NCI-H748 (cell line): ENCODE measurements at regions not wholly inside any gene's neighbourhood (a gene's known extent, or its start where the extent isn't known, plus 50 kb on each side); places are given as distances from the start of the nearest gene placed in this dataset.
"Not testable (repeated sequence)": the region's sequence is repeated elsewhere in the genome, so short reads cannot be mapped to it uniquely, and the experiment has no call there.

Source experiments
- DNase-seq: peaks from one replicate; lab custom pipeline; 2025; ENCODE audit not compliant: unreplicated experiment; lab: John Stamatoyannopoulos, UW

DNA sequence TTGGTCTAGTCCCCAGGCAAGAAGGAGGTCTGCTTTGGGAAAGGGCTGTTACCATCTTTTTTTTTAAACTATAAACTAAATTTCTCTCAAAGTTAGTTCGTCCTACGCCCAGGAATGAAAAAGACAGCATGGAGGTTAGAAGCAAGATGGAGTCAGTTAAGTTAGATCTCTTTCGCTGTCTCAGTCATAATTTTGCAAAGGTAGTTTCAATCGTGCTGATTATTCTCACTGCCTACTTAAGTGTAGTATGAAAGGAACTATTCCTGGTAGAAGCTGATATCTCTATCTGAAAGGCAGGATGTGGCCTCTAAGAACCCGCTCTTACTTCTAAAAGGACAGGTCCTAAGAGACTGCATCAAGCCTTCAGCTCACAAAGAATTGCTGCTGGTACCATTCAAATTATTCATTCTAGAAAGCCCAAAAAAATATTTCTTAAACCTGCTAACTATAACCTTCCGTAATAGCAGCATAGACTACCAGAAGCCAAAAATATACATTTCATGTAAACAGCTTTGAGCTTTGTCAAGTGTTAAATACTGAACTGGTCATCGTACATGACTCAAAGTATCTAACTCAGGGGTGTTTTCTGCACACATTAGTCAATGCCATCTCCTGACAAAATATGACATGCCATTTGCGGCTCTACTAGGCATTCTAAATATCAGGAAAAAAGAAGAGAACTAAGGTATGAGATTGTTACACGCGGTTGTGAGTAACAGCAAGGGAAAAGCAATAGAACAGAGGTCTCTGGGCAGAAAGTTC is 96.0 kb upstream of the CCDC80 start:
- no peak for DNase-seq

DNA sequence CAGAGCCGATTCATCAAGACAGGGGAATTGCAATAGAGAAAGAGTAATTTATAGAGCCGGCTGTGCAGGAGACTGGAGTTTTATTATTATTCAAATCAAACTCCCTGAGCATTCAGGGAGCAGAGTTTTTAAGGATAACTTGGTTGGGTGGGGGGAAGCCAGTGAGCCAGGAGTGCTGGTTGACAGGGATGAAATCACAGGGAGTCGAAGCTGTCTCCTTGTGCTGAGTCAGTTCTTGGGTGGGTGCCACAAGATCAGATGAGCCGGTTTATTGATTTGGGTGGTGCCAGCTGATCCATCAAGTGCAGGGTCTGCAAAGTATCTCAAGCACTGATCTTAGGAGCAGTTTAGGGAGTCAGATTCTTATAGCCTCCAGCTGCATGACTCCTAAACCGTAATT is 95.4 kb upstream of the CCDC80 start:
- DNase-seq: no peak

DNA sequence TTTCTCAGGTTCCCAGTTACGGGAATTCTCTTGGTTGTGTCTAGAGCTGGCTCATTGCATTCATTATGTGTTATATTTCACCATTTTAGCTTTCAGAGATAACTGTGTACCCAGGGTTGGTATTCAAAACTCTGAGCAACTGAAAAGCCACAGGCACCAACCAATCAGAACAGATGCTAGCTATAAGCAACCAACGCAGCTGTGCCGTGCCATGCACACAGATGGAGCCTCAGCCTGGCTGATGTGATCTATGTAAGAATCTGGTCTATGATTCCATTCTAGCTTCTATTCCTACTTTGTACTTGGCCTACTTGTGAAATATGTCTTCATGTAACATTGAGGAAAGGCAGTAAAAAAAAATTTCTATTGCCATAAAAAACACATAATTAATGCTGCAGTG is 95.0 kb upstream of the CCDC80 start:
- no peak for DNase-seq

DNA sequence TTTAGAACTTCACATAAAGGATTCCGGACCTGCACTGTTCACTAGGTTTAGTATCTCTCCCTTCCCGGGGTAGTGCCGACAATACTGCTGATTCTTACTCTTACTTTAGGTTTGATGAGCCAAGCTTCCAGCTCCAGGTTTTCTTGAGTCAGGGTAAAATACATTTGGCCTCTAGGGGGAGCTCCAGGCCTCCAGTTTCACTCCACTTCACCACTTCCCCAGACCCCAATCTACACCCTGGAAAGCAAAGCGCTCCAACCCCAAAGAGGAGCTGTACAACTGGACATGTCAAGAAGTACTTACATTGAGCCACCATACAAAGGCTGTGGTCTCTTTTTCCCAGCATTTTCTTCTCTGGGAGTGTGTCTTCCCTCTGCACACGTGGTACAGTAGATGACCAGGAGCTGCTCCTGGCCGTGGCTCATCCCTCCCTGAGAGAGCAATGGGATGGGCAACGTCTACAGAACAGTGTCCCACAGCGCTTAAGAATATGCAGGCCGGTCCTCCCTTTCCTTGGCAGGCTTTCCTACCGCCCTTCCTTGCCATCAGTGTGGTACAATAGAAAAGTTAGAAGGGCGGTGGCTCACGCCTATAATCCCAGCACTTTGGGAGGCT is 93.9 kb upstream of the CCDC80 start:
- peak; percentile 61 for DNase-seq

DNA sequence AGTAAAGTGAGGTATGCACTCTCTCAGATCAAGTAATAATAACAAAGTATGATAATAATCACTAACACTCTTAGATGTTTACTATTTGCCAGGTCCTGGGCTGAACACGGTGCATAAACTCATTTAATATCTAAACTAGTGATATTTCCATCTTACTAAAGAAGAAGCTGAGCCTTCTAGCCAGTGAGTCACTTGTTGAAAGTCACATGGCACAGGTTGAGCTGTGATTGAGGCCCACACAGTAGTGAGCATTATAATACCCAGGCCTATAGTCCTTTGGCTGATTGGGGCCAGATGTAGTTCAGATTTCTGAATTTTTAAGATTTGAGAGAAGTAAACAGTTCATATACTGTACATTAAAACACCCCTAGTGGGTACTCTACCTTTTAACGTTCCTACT is 93.2 kb upstream of the CCDC80 start:
- DNase-seq: no peak

DNA sequence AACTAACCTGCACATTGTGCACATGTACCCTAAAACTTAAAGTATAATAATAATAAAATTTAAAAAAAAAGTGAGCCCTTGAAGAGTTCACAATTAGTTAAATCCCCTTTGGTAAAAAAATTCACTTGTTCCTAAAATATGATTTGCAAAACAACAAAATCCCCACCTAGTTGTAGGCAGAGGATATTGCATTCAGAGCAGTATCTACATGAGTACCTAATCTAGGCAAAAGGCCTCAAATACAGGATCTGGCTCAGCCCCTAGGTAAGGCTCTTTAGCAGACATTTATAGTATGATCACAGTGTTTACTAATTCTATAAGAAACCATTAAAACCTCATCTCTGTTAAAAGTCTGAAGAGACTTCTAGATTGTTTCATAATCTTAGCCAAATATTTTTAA is 89.3 kb upstream of the CCDC80 start:
- no peak for DNase-seq

DNA sequence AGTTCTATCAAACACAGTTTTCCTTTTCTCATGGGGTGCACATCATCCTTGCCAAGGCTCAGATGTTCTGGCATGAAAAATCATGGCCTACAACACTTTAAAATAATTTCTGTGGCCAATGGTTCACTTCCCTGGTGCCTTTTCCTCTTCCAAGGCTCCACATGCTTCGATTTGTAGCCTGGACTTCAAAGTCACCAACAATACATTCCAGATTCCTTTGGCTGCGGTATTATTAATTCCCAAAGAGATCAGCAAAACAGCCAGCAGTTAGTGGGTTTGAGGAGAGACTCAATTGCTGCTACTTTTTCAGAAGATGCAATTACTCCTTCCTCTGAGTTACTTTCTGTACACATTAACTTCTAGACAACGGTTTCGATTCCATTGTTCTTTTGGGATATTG is 80.3 kb upstream of the CCDC80 start:
- DNase-seq: no peak

DNA sequence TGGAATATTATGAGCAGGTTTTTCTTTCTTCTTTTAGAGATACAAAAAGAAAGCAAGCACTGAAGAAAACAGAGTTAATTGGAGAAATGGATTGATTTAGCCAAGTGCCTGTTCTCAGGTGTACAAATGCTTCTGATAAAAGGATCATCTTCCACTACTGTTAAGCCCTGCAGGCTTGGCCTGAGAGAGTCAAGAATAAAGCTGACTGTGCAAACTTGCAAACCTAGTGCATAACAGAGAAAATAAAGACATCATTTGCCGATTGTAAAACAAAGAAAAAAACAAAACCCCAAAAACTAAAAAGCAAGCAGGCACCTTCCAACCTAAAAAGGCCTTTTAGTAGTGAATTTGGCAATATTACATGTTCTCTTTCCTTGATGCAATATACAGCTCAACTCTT is 78.0 kb upstream of the CCDC80 start:
- no peak for DNase-seq

DNA sequence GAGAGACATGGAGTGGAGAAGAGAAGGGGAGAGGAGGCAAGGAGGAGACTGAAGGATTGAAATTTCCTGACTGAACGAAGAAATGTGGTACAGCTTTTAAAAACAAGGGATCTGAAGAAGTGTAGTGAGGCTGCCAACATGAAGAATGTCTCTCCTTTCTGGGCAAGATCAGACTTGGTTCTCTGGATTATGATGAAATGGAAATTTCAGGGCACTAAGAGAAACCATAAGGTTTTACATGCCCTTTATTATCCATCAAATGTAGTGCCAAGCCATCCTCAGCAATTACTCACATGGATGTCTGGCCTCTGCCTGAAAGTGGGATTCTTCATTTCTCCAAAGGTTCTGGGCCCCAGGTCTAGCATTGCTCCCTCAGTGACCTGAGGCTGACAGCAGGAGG is 77.6 kb upstream of the CCDC80 start:
- DNase-seq: no peak

DNA sequence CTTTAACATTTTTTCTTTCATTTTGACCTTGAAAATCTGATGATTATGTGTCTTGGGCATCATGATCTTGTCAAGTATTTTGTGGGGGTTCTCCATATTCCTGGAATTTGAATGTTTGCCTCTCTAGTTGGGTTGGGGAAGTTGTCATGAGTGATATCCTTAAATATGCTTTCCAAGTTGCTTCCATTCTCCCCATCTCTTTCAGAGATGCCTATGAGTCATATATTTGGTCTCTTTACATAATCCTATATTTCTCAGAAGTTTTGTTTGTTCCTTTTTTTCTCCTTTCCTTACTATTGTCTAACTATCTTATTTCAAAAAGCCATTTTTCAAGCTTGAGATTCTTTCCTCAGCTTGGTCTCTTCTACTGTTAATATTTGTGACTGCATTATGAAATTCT is 69.0 kb upstream of the CCDC80 start:
- DNase-seq: no peak

DNA sequence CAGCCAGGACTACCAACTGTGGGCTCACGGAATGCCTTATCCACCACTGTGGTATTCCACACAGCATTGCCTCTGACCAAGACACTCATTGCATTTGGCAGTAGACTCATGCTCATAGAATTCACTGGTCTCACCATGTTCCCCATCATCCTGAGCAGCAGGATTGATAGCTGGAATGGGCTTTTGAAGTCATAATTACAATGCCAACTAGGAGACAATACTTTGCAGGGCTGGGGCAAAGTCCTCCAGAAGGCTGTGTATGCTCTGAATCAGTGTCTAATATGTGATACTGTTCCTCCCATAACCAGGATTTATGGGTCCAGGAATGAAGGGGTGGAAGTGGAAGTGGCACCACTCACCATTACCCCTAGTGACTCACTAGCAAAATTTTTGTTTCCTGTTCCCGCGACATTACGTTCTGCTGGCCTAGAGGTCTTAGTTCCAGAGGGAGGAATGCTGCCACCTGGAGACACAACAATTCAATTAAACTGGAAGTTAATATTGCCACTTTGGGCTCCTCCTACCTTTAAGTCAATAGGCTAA is 58.6 kb upstream of the CCDC80 start:
- DNase-seq: no peak

DNA sequence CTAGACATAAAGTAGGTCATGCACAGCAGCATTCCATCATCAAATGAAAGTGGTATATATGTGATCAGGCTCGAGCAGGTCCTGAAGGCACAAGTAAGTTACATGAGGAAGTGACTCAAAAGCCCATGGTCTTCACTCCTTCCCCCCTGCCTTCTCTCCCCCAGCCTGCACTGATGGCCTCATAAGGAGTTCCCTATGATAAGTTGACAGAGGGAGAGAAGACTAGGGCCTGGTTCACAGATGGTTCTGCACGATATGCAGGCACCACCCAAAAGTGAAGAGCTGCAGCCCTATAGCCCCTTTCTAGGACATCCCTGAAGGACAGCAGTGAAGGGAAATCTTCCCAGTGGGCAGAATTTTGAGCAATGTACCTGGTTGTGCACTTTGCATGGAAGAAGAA is 57.5 kb upstream of the CCDC80 start:
- DNase-seq: not testable (repeated sequence)

DNA sequence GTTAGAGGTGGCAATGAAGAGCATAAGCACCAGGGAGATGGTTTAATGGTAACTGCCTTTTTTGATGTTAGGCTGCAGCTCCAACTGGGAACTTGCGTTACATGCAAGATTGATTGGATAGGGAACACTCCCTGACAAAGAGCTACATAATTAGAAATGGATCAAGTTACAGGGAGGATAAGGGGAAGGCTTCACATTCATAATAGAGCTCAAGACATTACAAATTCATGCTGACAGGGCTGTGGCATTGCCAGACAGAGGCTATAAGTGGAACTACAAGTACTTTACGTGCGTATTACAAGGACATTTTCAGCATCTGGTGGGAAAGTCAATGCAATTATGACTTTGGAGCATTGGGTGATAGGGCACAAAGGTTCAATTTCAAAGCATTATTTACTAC is 55.3 kb upstream of the CCDC80 start:
- DNase-seq: peak; percentile 61

DNA sequence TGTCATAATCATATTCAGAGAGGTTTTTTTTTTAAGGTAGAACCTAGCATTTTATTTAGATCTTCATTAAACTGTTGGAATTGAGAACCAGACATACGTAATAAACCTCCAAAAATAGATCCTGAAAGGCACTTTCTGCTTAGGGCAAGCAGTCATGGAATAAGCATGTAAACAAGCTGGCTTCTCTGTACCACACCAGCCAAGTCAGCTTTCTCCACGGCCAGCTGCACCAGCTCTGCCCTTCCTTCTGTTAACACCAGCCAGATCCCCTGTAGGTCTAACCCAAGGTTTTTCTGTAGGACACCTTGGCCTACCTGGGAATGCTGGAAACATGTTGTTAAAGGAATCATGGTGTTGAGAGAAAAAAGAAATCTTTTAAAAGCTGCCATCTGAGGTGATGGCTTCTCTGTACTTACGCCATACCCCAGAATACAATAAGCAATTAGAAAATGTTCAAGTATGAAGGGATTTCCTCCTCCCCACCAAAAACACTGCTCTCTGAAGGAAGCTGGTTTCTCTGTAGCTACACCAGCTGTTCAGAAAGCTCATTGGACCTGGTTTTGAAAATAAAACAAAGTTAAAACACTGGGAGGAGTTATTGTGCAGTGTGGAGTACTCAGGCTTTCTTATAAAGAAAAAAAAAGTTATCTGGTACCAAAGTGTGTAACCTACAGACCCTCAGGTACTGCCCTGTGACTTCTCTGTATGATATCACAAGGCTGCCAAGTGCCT is 54.6 kb upstream of the CCDC80 start:
- DNase-seq: not testable (repeated sequence)

DNA sequence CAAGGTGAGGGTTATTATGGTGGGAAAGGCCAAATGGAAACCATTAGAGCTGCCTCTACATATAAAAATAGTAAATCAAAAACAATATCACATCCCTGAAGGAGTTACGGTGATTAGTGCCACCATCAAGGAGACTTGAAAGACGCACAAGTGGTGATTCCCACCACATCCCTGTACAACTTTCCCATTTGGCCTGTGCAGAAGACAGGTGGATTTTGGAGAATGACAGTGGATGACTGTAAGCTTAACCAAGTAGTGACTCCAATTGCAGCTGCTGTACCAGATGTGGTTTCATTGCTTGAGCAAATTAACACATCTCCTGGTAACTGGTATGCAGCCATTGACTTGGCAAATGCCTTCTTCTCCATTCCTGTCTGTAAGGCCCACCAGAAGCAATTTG is 54.0 kb upstream of the CCDC80 start:
- not testable (repeated sequence) for DNase-seq

DNA sequence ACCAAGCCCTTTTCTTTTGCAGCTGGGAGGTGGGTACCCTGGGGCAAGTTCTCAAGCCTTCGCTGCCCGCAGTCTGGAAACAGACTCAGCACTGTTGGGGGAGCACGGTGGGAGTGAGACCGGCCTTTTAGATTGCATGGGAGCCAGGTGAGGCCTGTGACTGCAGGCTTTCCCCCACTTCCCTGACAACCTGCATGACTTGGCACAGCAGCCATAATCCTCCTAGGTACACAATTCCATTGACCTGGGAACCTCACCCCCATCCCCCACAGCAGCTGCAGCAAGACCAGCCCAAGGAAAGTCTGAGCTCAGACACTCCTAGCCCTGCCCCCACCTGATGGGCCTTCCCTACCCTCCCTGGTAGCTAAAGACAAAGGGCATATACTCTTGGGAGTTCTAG is 52.2 kb upstream of the CCDC80 start:
- DNase-seq: no peak
